SK-N-SH (cell line): ENCODE measurements at regions not wholly inside any gene's neighbourhood (a gene's known extent, or its start where the extent isn't known, plus 50 kb on each side); places are given as distances from the start of the nearest gene placed in this dataset.

Experiments used
- CTCF ChIA-PET: fragments of 300-600, 350-600 bp; formaldehyde crosslinking; extraction: SDS; loops from one replicate; lab custom pipeline; 2021; lab: Yijun Ruan, JAX
- POLR2A ChIA-PET: fragments of 350-600 bp; sonication (Branson Sonifier 250); formaldehyde crosslinking; extraction: SDS; loops from one replicate; lab custom pipeline; 2020; ENCODE audit warnings: antibody characterized with exemption, inconsistent platforms; lab: Yijun Ruan, JAX
- DNase-seq: peaks from one replicate; pipeline ENCODE4 v3.0.0; 2012
- H2AFZ ChIP-seq: fragments of 200-600 bp; sonication (generic); 2 replicates; pipeline ENCODE4 v1.8.1; 2016; ENCODE audit warnings: antibody characterized with exemption, mild to moderate bottlenecking, low read depth
- H3F3A ChIP-seq: fragments of 200-600 bp; sonication (generic); replicated peaks from 2 replicates; pipeline ENCODE3; 2016; ENCODE audit warnings: antibody characterized with exemption, mild to moderate bottlenecking; ENCODE audit not compliant: insufficient read depth
- H3K27ac ChIP-seq, 2 experiments: fragments of 200-500 bp in 1 of 2; fragments of 200-600 bp in 1 of 2; sonication (Bioruptor generic) in 1 of 2; sonication (generic), shearing (Covaris generic) in 1 of 2; 2 replicates each; pipeline versions ENCODE4 v1.5.1 to v1.6.1; 2014 to 2016; ENCODE audit warnings: low read depth in 2 of 2, inconsistent platforms in 1 of 2, low read length in 1 of 2, mild to moderate bottlenecking in 1 of 2, mixed read lengths in 1 of 2
- H3K27me3 ChIP-seq: fragments of 200-600 bp; sonication (generic), shearing (Covaris generic); 2 replicates; pipeline ENCODE4 v1.6.1; 2016; ENCODE audit warnings: mixed run types; ENCODE audit not compliant: insufficient read depth
- H3K36me3 ChIP-seq, 2 experiments: fragments of 200-500 bp in 1 of 2; fragments of 200-600 bp in 1 of 2; sonication (Bioruptor generic) in 1 of 2; sonication (generic) in 1 of 2; replicated peaks in 1 of 2; 2 replicates each; pipeline versions ENCODE3 to v1.5.1; 2014 to 2016; ENCODE audit warnings: low read length in 1 of 2, mild to moderate bottlenecking in 1 of 2; ENCODE audit not compliant: insufficient read depth in 2 of 2, control insufficient read depth in 1 of 2
- H3K4me1 ChIP-seq, 2 experiments: fragments of 200-500 bp in 1 of 2; fragments of 200-600 bp in 1 of 2; sonication (Bioruptor generic) in 1 of 2; sonication (generic), shearing (Covaris generic) in 1 of 2; 2 replicates each; pipeline versions ENCODE4 v1.5.1 to v1.6.1; 2014 to 2016; ENCODE audit warnings: low read depth in 1 of 2, low read length in 1 of 2, mixed run types in 1 of 2; ENCODE audit not compliant: insufficient read depth in 2 of 2, control insufficient read depth in 1 of 2
- H3K4me2 ChIP-seq: fragments of 200-600 bp; sonication (generic), shearing (Covaris generic); 2 replicates; pipeline ENCODE4 v1.6.1; 2017; ENCODE audit warnings: mixed run types
- H3K4me3 ChIP-seq, 2 experiments: fragments of 200-500 bp in 1 of 2; fragments of 200-600 bp in 1 of 2; sonication (Bioruptor generic) in 1 of 2; sonication (generic), shearing (Covaris generic) in 1 of 2; 2 replicates each; pipeline versions ENCODE4 v1.5.1 to v1.8.1; 2014 to 2016; ENCODE audit warnings: low read depth in 2 of 2, inconsistent platforms in 1 of 2, low read length in 1 of 2, mild to moderate bottlenecking in 1 of 2, mixed read lengths in 1 of 2, moderate library complexity in 1 of 2
- H3K79me2 ChIP-seq: fragments of 200-600 bp; sonication (generic); 2 replicates; pipeline ENCODE4 v1.8.1; 2017; ENCODE audit warnings: mild to moderate bottlenecking; ENCODE audit not compliant: insufficient read depth
- H3K9ac ChIP-seq: fragments of 200-600 bp; sonication (generic); 2 replicates; pipeline ENCODE4 v1.6.1; 2017; ENCODE audit warnings: mixed run types
- H3K9me2 ChIP-seq: fragments of 200-600 bp; sonication (generic); 2 replicates; pipeline ENCODE4 v1.6.1; 2017; ENCODE audit warnings: mixed run types
- H3K9me3 ChIP-seq: fragments of 200-600 bp; sonication (generic); 2 replicates; pipeline ENCODE4 v1.6.1; 2017; ENCODE audit warnings: mixed run types, mild to moderate bottlenecking, moderate library complexity
- H4K20me1 ChIP-seq: fragments of 200-600 bp; sonication (generic); 2 replicates; pipeline ENCODE4 v1.6.1; 2017; ENCODE audit warnings: mild to moderate bottlenecking, mixed run types; ENCODE audit not compliant: insufficient read depth
- ELF1 ChIP-seq: IDR thresholded peaks from 2 replicates; pipeline ENCODE4 v1.4.0; 2012
- EP300 ChIP-seq, 2 experiments: IDR thresholded peaks; 2 replicates each; pipeline versions ENCODE4 v1.4.0 to v1.6.1; 2012; ENCODE audit warnings: borderline replicate concordance in 1 of 2, low read depth in 1 of 2, low read length in 1 of 2
- FOXJ3 ChIP-seq: sonication (generic); formaldehyde crosslinking; IDR thresholded peaks from 2 replicates; pipeline ENCODE4 v1.5.1; 2020; ENCODE audit warnings: mild to moderate bottlenecking, missing genetic modification reagents
- GABPA ChIP-seq: IDR thresholded peaks from 2 replicates; pipeline ENCODE4 v1.4.0; 2012; ENCODE audit warnings: low read depth, mild to moderate bottlenecking
- GATA2 ChIP-seq: sonication (generic); formaldehyde crosslinking; IDR thresholded peaks from 2 replicates; pipeline ENCODE4 v1.5.0; 2020; ENCODE audit warnings: mild to moderate bottlenecking, missing genetic modification reagents
- JUND ChIP-seq: IDR thresholded peaks from 2 replicates; pipeline ENCODE4 v1.4.0; 2012
- NFIC ChIP-seq: IDR thresholded peaks from 2 replicates; pipeline ENCODE4 v1.4.0; 2012; ENCODE audit warnings: borderline replicate concordance
- NRF1 ChIP-seq: IDR thresholded peaks from 2 replicates; pipeline ENCODE4 v1.6.1; 2012; ENCODE audit warnings: low read depth, mild to moderate bottlenecking, low read length
- RAD21 ChIP-seq: IDR thresholded peaks from 2 replicates; pipeline ENCODE4 v1.6.1; 2012; ENCODE audit warnings: mild to moderate bottlenecking, low read length
- RCOR1 ChIP-seq: fragments of 150-350 bp; IDR thresholded peaks from 2 replicates; pipeline ENCODE4 v1.6.1; 2017; ENCODE audit warnings: antibody characterized with exemption, low read length
- REST ChIP-seq: IDR thresholded peaks from 2 replicates; pipeline ENCODE4 v1.6.1; 2012; ENCODE audit warnings: mild to moderate bottlenecking, low read depth, low read length, moderate library complexity
- RFX5 ChIP-seq: IDR thresholded peaks from 2 replicates; pipeline ENCODE4 v1.6.1; 2012; ENCODE audit warnings: mild to moderate bottlenecking, improper control_type of control experiment, low read length
- SIN3A ChIP-seq: IDR thresholded peaks from 2 replicates; pipeline ENCODE4 v1.6.1; 2012; ENCODE audit warnings: low read depth, mild to moderate bottlenecking, low read length, moderate library complexity, borderline replicate concordance
- SMC3 ChIP-seq: IDR thresholded peaks from 2 replicates; pipeline ENCODE4 v1.6.1; 2012; ENCODE audit warnings: low read depth, low read length, improper control_type of control experiment
- USF2 ChIP-seq: fragments of 150-350 bp; IDR thresholded peaks from 2 replicates; pipeline ENCODE4 v1.6.1; 2017; ENCODE audit warnings: antibody characterized with exemption, low read length, low read depth, borderline replicate concordance
- YY1 ChIP-seq: IDR thresholded peaks from 2 replicates; pipeline ENCODE4 v1.4.0; 2012; ENCODE audit warnings: low read depth, mild to moderate bottlenecking
- WGBS: methylation state at CpG from one replicate; pipeline ENCODE4 v1.1.6; 2017; ENCODE audit warnings: low lambda C conversion rate; 5-methylcytosine and 5-hydroxymethylcytosine counted together

- no peak for TF ChIP-seq REST
- TF ChIP-seq JUND = no peak
- no peak for TF ChIP-seq FOXJ3 (CRISPR knock-in tag)
- TF ChIP-seq RFX5 = no peak
- TF ChIP-seq NRF1 = no peak
- no peak for TF ChIP-seq GATA2
- no peak for TF ChIP-seq EP300 (IDR thresholded peaks at IDR 0.05; ENCODE audit: borderline replicate concordance in 1 of 2, low read depth in 1 of 2, low read length in 1 of 2)
These were observed 233.7 kb upstream of the SDK2 start (continued) for GRCh38 chr17:73877962-73878361.

GRCh38 chr17:73878923-73879322 lies 234.7 kb upstream of the SDK2 start:
- H3K9me2 ChIP-seq = no peaks in the 10 kb centered on the region
- H3K4me2 ChIP-seq = no peak overlapping the region
- H3F3A ChIP-seq = no peaks in the 10 kb centered on the region
- H3K36me3 ChIP-seq = no peaks in the 10 kb centered on the region
- no peak overlapping the region for H3K27ac ChIP-seq
- H3K27me3 ChIP-seq = no peaks in the 10 kb centered on the region
- no peaks in the 10 kb centered on the region for H3K9me3 ChIP-seq
- CTCF ChIA-PET = interaction anchor here (1.0 kb wide), 1 partner anchor 14 kb away, joined by 3 read pairs; no protein-coding TSS in a partner anchor
- H4K20me1 ChIP-seq = no peaks in the 10 kb centered on the region
- no peak overlapping the region for H2AFZ ChIP-seq
- H3K4me3 ChIP-seq = no peak overlapping the region
- 58% methylated on average over 10 of the region's 14 CpGs for WGBS
- no peaks in the 10 kb centered on the region for H3K79me2 ChIP-seq
- POLR2A ChIA-PET = no interaction called here
- DNase-seq = no peak
- peaks cover 0 to 5% of the 10 kb centered on the region in 2 experiments; a peak in 1 of 4 replicates for H3K4me1 ChIP-seq
- H3K9ac ChIP-seq = no peak overlapping the region
- TF ChIP-seq SIN3A = no peak
- TF ChIP-seq JUND = no peak
- no peak for TF ChIP-seq ELF1
- no peak for TF ChIP-seq NFIC
- no peak for TF ChIP-seq USF2
- no peak for TF ChIP-seq RCOR1
- TF ChIP-seq SMC3 = no peak
- no peak for TF ChIP-seq GABPA
- no peak for TF ChIP-seq YY1
- TF ChIP-seq RAD21 = no peak
- TF ChIP-seq, all 33 proteins: peak for 0
